ENCODE measurements at regions not wholly inside any gene's neighbourhood (a gene's known extent, or its start where the extent isn't known, plus 50 kb on each side); places are given as distances from the start of the nearest gene placed in this dataset.

DNA sequence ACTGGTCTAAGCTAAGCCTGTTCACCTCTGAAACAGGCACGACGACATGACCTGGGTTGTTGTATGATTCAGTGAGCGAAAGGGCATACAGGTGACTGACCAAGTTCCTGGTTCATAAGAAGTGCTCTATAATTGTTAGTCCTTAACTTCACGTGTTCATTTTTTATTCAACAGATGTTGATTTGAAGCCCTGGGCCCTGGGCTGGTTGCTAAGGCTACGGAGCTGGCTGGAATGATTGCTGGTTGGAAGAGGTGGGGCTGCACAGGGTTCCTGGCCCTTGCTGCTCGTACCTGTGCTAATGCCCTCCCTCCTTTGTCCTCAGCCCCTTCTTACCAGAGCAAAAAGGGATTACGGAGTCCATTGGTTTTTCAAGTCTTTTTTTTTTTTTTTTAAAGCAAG lies 111.3 kb upstream of the CSF3R start:
- ATAC-seq: no peak

DNA sequence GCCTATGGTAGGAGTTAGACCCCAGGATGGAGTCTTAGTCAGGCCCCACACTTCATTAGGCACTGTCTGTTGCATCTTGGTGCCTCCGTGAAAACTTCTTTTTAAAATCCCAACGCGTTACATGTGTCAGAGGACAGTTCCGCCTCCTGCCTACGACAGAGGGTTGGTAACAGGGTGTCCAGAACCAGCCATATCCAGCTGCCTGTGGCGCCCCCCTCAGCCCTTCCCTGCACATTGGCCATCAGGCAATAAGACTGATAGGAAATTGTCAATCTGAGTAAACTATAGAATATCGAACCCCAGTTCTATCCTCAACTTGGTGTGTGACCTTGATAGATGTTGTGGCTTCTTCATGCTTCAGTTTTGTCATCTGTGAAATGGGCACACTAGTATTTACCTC lies 108.6 kb upstream of the CSF3R start:
- peaks cover 62% of the 10 kb centered on the region for H3K27me3 ChIP-seq (ENCODE audit: low read depth)

More for the DNA sequence above, 111.3 kb upstream of the CSF3R start:
- Histone ChIP-seq H3K27ac (no peak overlapping the region), H3K9me3 (no peaks in the 10 kb centered on the region), H3K4me3 (no peak overlapping the region), H3K36me3 (no peaks in the 10 kb centered on the region), H3K27me3 (ENCODE audit: low read depth) (peaks cover 55% of the 10 kb centered on the region), H3K4me1 (no peaks in the 10 kb centered on the region)
- TF ChIP-seq, protein P1, sequence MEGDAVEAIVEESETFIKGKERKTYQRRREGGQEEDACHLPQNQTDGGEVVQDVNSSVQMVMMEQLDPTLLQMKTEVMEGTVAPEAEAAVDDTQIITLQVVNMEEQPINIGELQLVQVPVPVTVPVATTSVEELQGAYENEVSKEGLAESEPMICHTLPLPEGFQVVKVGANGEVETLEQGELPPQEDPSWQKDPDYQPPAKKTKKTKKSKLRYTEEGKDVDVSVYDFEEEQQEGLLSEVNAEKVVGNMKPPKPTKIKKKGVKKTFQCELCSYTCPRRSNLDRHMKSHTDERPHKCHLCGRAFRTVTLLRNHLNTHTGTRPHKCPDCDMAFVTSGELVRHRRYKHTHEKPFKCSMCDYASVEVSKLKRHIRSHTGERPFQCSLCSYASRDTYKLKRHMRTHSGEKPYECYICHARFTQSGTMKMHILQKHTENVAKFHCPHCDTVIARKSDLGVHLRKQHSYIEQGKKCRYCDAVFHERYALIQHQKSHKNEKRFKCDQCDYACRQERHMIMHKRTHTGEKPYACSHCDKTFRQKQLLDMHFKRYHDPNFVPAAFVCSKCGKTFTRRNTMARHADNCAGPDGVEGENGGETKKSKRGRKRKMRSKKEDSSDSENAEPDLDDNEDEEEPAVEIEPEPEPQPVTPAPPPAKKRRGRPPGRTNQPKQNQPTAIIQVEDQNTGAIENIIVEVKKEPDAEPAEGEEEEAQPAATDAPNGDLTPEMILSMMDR (IDR thresholded peaks at IDR 0.05): no peak
- intact Hi-C loops (cut with DNase I): no loop called here
- no peak for DNase-seq

DNA sequence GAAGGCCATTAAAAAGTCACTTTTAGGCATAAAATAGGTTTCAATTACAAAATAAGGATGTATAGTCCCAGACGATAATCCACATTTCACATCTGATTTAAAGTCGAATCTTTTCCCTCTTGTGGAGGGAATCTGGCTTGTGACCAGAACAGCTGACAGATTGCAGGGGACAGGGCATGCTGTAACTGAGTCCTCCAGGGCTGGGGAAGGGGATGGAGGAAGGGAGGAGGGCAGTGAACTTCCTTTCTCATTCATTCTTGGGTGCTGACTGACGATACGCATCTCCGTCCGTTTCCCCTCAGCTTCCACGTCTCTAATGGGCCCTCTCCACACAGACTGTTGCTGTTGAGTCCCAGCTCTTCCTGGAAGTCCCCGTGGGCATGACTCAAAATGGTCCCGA lies 108.1 kb upstream of the CSF3R start:
- peak; percentile 0 for DNase-seq
- intact Hi-C loops (cut with DNase I): no loop called here
- H3K9me3 ChIP-seq: no peaks in the 10 kb centered on the region
- no peak overlapping the region for H3K27ac ChIP-seq
- TF ChIP-seq, protein P1 (IDR thresholded peaks at IDR 0.05): no peak
- H3K4me3 ChIP-seq: no peak overlapping the region
- ATAC-seq: no peak
- peaks cover 63% of the 10 kb centered on the region for H3K27me3 ChIP-seq (ENCODE audit: low read depth)
- no peaks in the 10 kb centered on the region for H3K4me1 ChIP-seq
- no peaks in the 10 kb centered on the region for H3K36me3 ChIP-seq

More for the DNA sequence above, 108.6 kb upstream of the CSF3R start:
- H3K27ac ChIP-seq: no peak overlapping the region
- H3K4me1 ChIP-seq: no peaks in the 10 kb centered on the region
- H3K36me3 ChIP-seq: no peaks in the 10 kb centered on the region
- DNase-seq (peak; percentile 18), ATAC-seq (no peak)
- TF ChIP-seq, protein P1 (IDR thresholded peaks at IDR 0.05): no peak
- intact Hi-C loops (cut with DNase I): no loop called here
- H3K9me3 ChIP-seq: no peaks in the 10 kb centered on the region
- no peak overlapping the region for H3K4me3 ChIP-seq

DNA sequence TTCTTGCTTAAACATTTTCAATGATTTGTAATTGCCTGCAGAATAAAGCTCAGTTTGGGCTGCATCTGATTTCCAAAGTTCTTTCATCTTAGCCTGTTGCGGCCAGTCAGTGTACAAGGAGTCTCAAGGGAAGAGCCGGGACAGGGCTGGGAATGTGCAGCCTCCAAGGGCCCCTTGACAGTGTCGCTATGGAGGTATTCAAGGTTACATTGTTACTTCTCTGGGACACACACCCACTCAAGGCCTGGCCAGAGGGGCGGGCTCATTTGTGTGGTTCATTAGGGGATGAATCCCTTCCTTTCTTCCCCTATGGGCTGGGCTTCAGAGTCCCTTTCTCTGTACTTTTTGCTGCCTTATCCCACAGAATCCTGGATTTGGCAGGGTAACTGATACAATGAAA lies 107.6 kb upstream of the CSF3R start:
- no peak overlapping the region for H3K27ac ChIP-seq
- no peak overlapping the region for H3K4me3 ChIP-seq
- H3K9me3 ChIP-seq: no peaks in the 10 kb centered on the region
- TF ChIP-seq, protein P1 (IDR thresholded peaks at IDR 0.05): no peak
- no peaks in the 10 kb centered on the region for H3K36me3 ChIP-seq
- ATAC-seq (no peak), DNase-seq (peak; percentile 16)
- intact Hi-C loops (cut with DNase I): no loop called here
- peaks cover 68% of the 10 kb centered on the region for H3K27me3 ChIP-seq (ENCODE audit: low read depth)
- H3K4me1 ChIP-seq: no peaks in the 10 kb centered on the region

DNA sequence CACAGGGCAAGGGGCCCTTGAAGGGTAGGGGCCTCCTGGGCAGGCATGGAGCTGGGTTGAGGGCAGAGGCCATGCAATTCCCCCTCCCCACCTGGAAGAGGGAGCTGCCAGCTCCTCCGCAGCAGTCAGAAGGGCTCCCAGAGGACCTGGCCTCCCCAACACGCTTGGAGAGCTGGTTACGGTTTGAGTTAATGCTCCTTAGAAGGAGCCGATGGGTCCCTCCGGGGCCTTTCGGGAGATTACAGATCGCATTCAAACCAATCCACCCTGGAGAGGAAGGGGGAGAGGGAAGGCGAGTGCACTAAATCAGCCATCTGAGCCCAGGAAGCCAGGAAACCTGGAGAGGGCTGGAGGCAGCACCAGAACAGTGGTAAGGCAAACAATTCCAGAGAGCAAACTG lies 106.3 kb upstream of the CSF3R start:
- Histone ChIP-seq H3K9me3 (no peaks in the 10 kb centered on the region), H3K27me3 (ENCODE audit: low read depth) (peaks cover 69% of the 10 kb centered on the region), H3K27ac (no peak overlapping the region), H3K4me1 (no peaks in the 10 kb centered on the region), H3K36me3 (no peaks in the 10 kb centered on the region), H3K4me3 (no peak overlapping the region)
- peak; percentile 15 for DNase-seq
- no peak for ATAC-seq
- TF ChIP-seq, protein P1 (IDR thresholded peaks at IDR 0.05): no peak
- intact Hi-C loops (cut with DNase I): no loop called here

Measured in lower lobe of right lung (tissue), 2 donors.